Skeletal muscle satellite cell (primary cell): ENCODE measurements at regions not wholly inside any gene's neighbourhood (a gene's known extent, or its start where the extent isn't known, plus 50 kb on each side); places are given as distances from the start of the nearest gene placed in this dataset.
A peak's percentile ranks its signal among the peaks of the same experiment; 100 is the strongest.

Experiments used
- H3K27me3 ChIP-seq: 2 replicates; pipeline ENCODE4 v1.7.0; 2013; ENCODE audit warnings: low read length; ENCODE audit not compliant: control insufficient read depth, insufficient read depth
- H3K36me3 ChIP-seq: 2 replicates; pipeline ENCODE4 v1.7.0; 2013; ENCODE audit warnings: mild to moderate bottlenecking, control low read depth, low read length; ENCODE audit not compliant: insufficient read depth
- H3K4me1 ChIP-seq: 2 replicates; pipeline ENCODE4 v1.7.0; 2013; ENCODE audit warnings: low read length; ENCODE audit not compliant: control insufficient read depth, insufficient read depth
- H3K4me2 ChIP-seq: 2 replicates; pipeline ENCODE4 v1.7.0; 2013; ENCODE audit warnings: mild to moderate bottlenecking, low read length
- H3K4me3 ChIP-seq: 2 replicates; pipeline ENCODE4 v1.7.0; 2013; ENCODE audit warnings: low read length
- H3K9ac ChIP-seq: 2 replicates; pipeline ENCODE4 v1.7.0; 2013; ENCODE audit warnings: mild to moderate bottlenecking, low read depth, low read length, moderate library complexity
- H3K9me3 ChIP-seq: replicated peaks from 2 replicates; pipeline ENCODE4 v1.7.0; 2013; ENCODE audit warnings: mild to moderate bottlenecking, control low read depth, low read length

GRCh38 chr1:214120951-214121350 is 133.2 kb downstream of the PROX1 start:
- H3K4me2 ChIP-seq = no peak overlapping the region
- H3K9ac ChIP-seq = no peak overlapping the region
- H3K4me1 ChIP-seq = no peaks in the 10 kb centered on the region
- no peaks in the 10 kb centered on the region for H3K27me3 ChIP-seq
- no peaks in the 10 kb centered on the region for H3K36me3 ChIP-seq
- H3K9me3 ChIP-seq = no peaks in the 10 kb centered on the region
- H3K4me3 ChIP-seq = no peak overlapping the region

GRCh38 chr1:214122110-214122509 is 134.3 kb downstream of the PROX1 start:
- Histone ChIP-seq H3K4me3 (no peak overlapping the region), H3K9me3 (no peaks in the 10 kb centered on the region), H3K27me3 (peaks cover 5% of the 10 kb centered on the region), H3K36me3 (no peaks in the 10 kb centered on the region), H3K9ac (no peak overlapping the region), H3K4me1 (no peaks in the 10 kb centered on the region), H3K4me2 (no peak overlapping the region)

GRCh38 chr1:214123061-214123784 is 135.4 kb downstream of the PROX1 start:
- no peak overlapping the region for H3K4me3 ChIP-seq
- no peaks in the 10 kb centered on the region for H3K9me3 ChIP-seq
- H3K4me1 ChIP-seq = no peaks in the 10 kb centered on the region

GRCh38 chr1:214124281-214124805 is 136.6 kb downstream of the PROX1 start:
- H3K4me2 ChIP-seq = no peak overlapping the region
- no peaks in the 10 kb centered on the region for H3K36me3 ChIP-seq
- H3K4me1 ChIP-seq = no peaks in the 10 kb centered on the region
- H3K27me3 ChIP-seq = peaks cover 5% of the 10 kb centered on the region
- no peak overlapping the region for H3K4me3 ChIP-seq
- no peaks in the 10 kb centered on the region for H3K9me3 ChIP-seq
- H3K9ac ChIP-seq = no peak overlapping the region

More at GRCh38 chr1:214123061-214123784, 135.4 kb downstream of the PROX1 start:
- peaks cover 5% of the 10 kb centered on the region for H3K27me3 ChIP-seq
- no peaks in the 10 kb centered on the region for H3K36me3 ChIP-seq
- peak overlapping the region; percentile 44 for H3K4me2 ChIP-seq
- H3K9ac ChIP-seq = no peak overlapping the region

- H3K36me3 ChIP-seq = no peaks in the 10 kb centered on the region
- no peak overlapping the region for H3K9ac ChIP-seq
- no peak overlapping the region for H3K4me3 ChIP-seq
- H3K4me2 ChIP-seq = no peak overlapping the region
- no peaks in the 10 kb centered on the region for H3K9me3 ChIP-seq
- H3K4me1 ChIP-seq = no peaks in the 10 kb centered on the region
- peaks cover 5% of the 10 kb centered on the region for H3K27me3 ChIP-seq
Measured at GRCh38 chr1:214124915-214125314, 137.1 kb downstream of the PROX1 start.

GRCh38 chr1:214125819-214126218 is 138.0 kb downstream of the PROX1 start:
- no peaks in the 10 kb centered on the region for H3K9me3 ChIP-seq
- no peaks in the 10 kb centered on the region for H3K36me3 ChIP-seq
- H3K27me3 ChIP-seq = peaks cover 5% of the 10 kb centered on the region
- H3K4me2 ChIP-seq = no peak overlapping the region
- H3K9ac ChIP-seq = no peak overlapping the region
- no peaks in the 10 kb centered on the region for H3K4me1 ChIP-seq
- H3K4me3 ChIP-seq = no peak overlapping the region

GRCh38 chr1:214126697-214127146 is 138.9 kb downstream of the PROX1 start:
- H3K4me2 ChIP-seq = no peak overlapping the region
- H3K4me1 ChIP-seq = no peaks in the 10 kb centered on the region
- no peaks in the 10 kb centered on the region for H3K9me3 ChIP-seq
- no peak overlapping the region for H3K9ac ChIP-seq
- H3K4me3 ChIP-seq = no peak overlapping the region
- peaks cover 10% of the 10 kb centered on the region for H3K27me3 ChIP-seq
- no peaks in the 10 kb centered on the region for H3K36me3 ChIP-seq

GRCh38 chr1:214127705-214128104 is 139.9 kb downstream of the PROX1 start:
- H3K9me3 ChIP-seq = no peaks in the 10 kb centered on the region
- H3K27me3 ChIP-seq = peaks cover 12% of the 10 kb centered on the region
- no peak overlapping the region for H3K4me2 ChIP-seq
- no peak overlapping the region for H3K4me3 ChIP-seq
- no peaks in the 10 kb centered on the region for H3K4me1 ChIP-seq
- H3K36me3 ChIP-seq = no peaks in the 10 kb centered on the region
- no peak overlapping the region for H3K9ac ChIP-seq

- Histone ChIP-seq H3K4me1 (no peaks in the 10 kb centered on the region), H3K9me3 (no peaks in the 10 kb centered on the region), H3K36me3 (no peaks in the 10 kb centered on the region), H3K9ac (no peak overlapping the region), H3K4me3 (no peak overlapping the region), H3K27me3 (peaks cover 10% of the 10 kb centered on the region), H3K4me2 (no peak overlapping the region)
Measured at GRCh38 chr1:214135886-214136285, 145.1 kb upstream of the SMYD2 start.

- no peak overlapping the region for H3K9ac ChIP-seq
- H3K27me3 ChIP-seq = peaks cover 8% of the 10 kb centered on the region
- no peaks in the 10 kb centered on the region for H3K4me1 ChIP-seq
- H3K4me2 ChIP-seq = no peak overlapping the region
- H3K4me3 ChIP-seq = no peak overlapping the region
- no peaks in the 10 kb centered on the region for H3K9me3 ChIP-seq
- no peaks in the 10 kb centered on the region for H3K36me3 ChIP-seq
Measured at GRCh38 chr1:214136324-214136919, 144.5 kb upstream of the SMYD2 start.

GRCh38 chr1:214141486-214141885 is 139.5 kb upstream of the SMYD2 start:
- H3K9ac ChIP-seq = no peak overlapping the region

More at GRCh38 chr1:214141486-214141885, 139.5 kb upstream of the SMYD2 start:
- no peaks in the 10 kb centered on the region for H3K27me3 ChIP-seq
- H3K4me1 ChIP-seq = no peaks in the 10 kb centered on the region
- H3K4me3 ChIP-seq = no peak overlapping the region
- no peaks in the 10 kb centered on the region for H3K9me3 ChIP-seq
- no peaks in the 10 kb centered on the region for H3K36me3 ChIP-seq
- H3K4me2 ChIP-seq = no peak overlapping the region
